Colonic mucosa (tissue), 4 donors: ENCODE measurements at regions not wholly inside any gene's neighbourhood (a gene's known extent, or its start where the extent isn't known, plus 50 kb on each side); places are given as distances from the start of the nearest gene placed in this dataset.

Source experiments
- DNase-seq: peaks from one replicate; pipeline ENCODE4 v3.0.0-alpha.2; 2020
- H3K27ac ChIP-seq: fragments of 200-600 bp; one replicate; pipeline ENCODE4 v1.8.0; 2021
- H3K27me3 ChIP-seq: fragments of 200-600 bp; one replicate; pipeline ENCODE4 v1.8.0; 2021
- H3K36me3 ChIP-seq: fragments of 200-600 bp; one replicate; pipeline ENCODE4 v1.8.0; 2021
- H3K4me1 ChIP-seq: fragments of 200-600 bp; one replicate; pipeline ENCODE4 v1.8.0; 2021; ENCODE audit warnings: mild to moderate bottlenecking
- H3K4me3 ChIP-seq: fragments of 200-600 bp; one replicate; pipeline ENCODE4 v1.8.0; 2021
- H3K9ac ChIP-seq, 2 donors: one replicate each; pipeline ENCODE4 v1.7.0; 2013; ENCODE audit warnings: control low read depth in 2 of 2, low read depth in 2 of 2, low read length in 2 of 2
- H3K9me3 ChIP-seq: fragments of 200-600 bp; one replicate; pipeline ENCODE4 v1.8.0; 2021
- CTCF ChIP-seq: fragments of 200-600 bp; IDR thresholded peaks from one replicate; pipeline ENCODE4 v1.8.0; 2022; ENCODE audit warnings: antibody characterized with exemption, mild to moderate bottlenecking
- intact Hi-C: fragments of 100-400 bp; cut with DNase I; formaldehyde crosslinking; loops from one replicate; pipeline ENCODE4 v1.14.1; 2022
- donor health status: healthy.
- donor health status: DM: no; HTN: no; CAD: no.
- donor health status: DM: no; HTN: no; CAD: no.

- no peaks in the 10 kb centered on the region for H3K9me3 ChIP-seq
- no peak for DNase-seq
- TF ChIP-seq CTCF = no peak
- no peaks in the 10 kb centered on the region for H3K27me3 ChIP-seq
- no peaks in the 10 kb centered on the region for H3K4me1 ChIP-seq
- no peaks in the 10 kb centered on the region for H3K36me3 ChIP-seq
- H3K27ac ChIP-seq = no peak overlapping the region
- H3K9ac ChIP-seq = no peak overlapping the region
- no peak overlapping the region for H3K4me3 ChIP-seq
- intact Hi-C loops = no loop called here
Measured at GRCh38 chr9:110083866-110084265, 124.1 kb downstream of the C9orf152 start.

GRCh38 chr9:110086537-110086936 is 121.4 kb downstream of the C9orf152 start:
- no peaks in the 10 kb centered on the region for H3K9me3 ChIP-seq
- no peak overlapping the region for H3K27ac ChIP-seq
- intact Hi-C loops = no loop called here
- H3K36me3 ChIP-seq = no peaks in the 10 kb centered on the region
- TF ChIP-seq CTCF = no peak
- no peaks in the 10 kb centered on the region for H3K27me3 ChIP-seq
- peaks cover 8% of the 10 kb centered on the region for H3K4me1 ChIP-seq
- H3K9ac ChIP-seq = no peak overlapping the region
- no peak overlapping the region for H3K4me3 ChIP-seq
- no peak for DNase-seq

GRCh38 chr9:110087605-110088004 is 120.4 kb downstream of the C9orf152 start:
- Histone ChIP-seq H3K36me3 (no peaks in the 10 kb centered on the region), H3K4me1 (peaks cover 8% of the 10 kb centered on the region)

GRCh38 chr9:110088099-110088498 is 119.9 kb downstream of the C9orf152 start:
- Histone ChIP-seq H3K27ac (no peak overlapping the region), H3K9ac (no peak overlapping the region), H3K36me3 (no peaks in the 10 kb centered on the region), H3K27me3 (no peaks in the 10 kb centered on the region), H3K4me1 (peaks cover 8% of the 10 kb centered on the region), H3K4me3 (no peak overlapping the region), H3K9me3 (no peaks in the 10 kb centered on the region)
- intact Hi-C loops = no loop called here
- no peak for TF ChIP-seq CTCF
- DNase-seq = no peak

More at GRCh38 chr9:110087605-110088004, 120.4 kb downstream of the C9orf152 start:
- Histone ChIP-seq H3K9me3 (no peaks in the 10 kb centered on the region), H3K9ac (no peak overlapping the region), H3K4me3 (no peak overlapping the region), H3K27me3 (no peaks in the 10 kb centered on the region), H3K27ac (no peak overlapping the region)
- intact Hi-C loops = no loop called here
- TF ChIP-seq CTCF = no peak
- no peak for DNase-seq

- Histone ChIP-seq H3K9me3 (no peaks in the 10 kb centered on the region), H3K4me3 (no peak overlapping the region)
Measured at GRCh38 chr9:110089681-110090370, 118.1 kb downstream of the C9orf152 start.

More at GRCh38 chr9:110089681-110090370, 118.1 kb downstream of the C9orf152 start:
- Histone ChIP-seq H3K36me3 (no peaks in the 10 kb centered on the region), H3K4me1 (peaks cover 8% of the 10 kb centered on the region), H3K27me3 (no peaks in the 10 kb centered on the region), H3K9ac (no peak overlapping the region), H3K27ac (no peak overlapping the region)
- intact Hi-C loops = no loop called here
- peak; percentile 42 for DNase-seq
- no peak for TF ChIP-seq CTCF
